ENCODE measurements at regions not wholly inside any gene's neighbourhood (a gene's known extent, or its start where the extent isn't known, plus 50 kb on each side); places are given as distances from the start of the nearest gene placed in this dataset.

DNA sequence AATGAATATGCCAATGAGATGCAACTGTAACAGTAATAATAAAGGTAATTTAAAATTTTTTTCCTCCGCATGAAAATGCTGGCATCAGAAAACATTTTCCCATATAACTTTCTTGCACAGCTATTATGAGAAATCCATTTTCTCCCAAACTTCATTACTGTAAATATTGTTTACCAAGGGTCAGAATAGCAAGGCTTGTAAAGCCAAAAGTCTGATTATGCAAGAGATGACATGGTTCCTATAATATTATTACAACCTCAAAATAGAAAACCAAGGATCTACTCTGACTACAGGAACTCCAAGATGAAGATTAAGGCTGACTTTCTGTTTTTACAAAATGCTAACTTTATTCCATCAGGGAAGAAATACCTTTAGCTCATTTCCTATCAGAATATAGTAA, 162.7 kb upstream of the CDK1 start:
- intact Hi-C loops (cut with DNase I; ENCODE audit: low total_unique reads) = no loop called here
- Histone ChIP-seq H3K4me3 (no peak overlapping the region), H3K36me3 (no peaks in the 10 kb centered on the region), H3K4me1 (no peaks in the 10 kb centered on the region), H3K27me3 (no peaks in the 10 kb centered on the region), H3K9me3 (no peaks in the 10 kb centered on the region), H3K27ac (no peak overlapping the region)
- no peak for DNase-seq
- TF ChIP-seq, protein P1, sequence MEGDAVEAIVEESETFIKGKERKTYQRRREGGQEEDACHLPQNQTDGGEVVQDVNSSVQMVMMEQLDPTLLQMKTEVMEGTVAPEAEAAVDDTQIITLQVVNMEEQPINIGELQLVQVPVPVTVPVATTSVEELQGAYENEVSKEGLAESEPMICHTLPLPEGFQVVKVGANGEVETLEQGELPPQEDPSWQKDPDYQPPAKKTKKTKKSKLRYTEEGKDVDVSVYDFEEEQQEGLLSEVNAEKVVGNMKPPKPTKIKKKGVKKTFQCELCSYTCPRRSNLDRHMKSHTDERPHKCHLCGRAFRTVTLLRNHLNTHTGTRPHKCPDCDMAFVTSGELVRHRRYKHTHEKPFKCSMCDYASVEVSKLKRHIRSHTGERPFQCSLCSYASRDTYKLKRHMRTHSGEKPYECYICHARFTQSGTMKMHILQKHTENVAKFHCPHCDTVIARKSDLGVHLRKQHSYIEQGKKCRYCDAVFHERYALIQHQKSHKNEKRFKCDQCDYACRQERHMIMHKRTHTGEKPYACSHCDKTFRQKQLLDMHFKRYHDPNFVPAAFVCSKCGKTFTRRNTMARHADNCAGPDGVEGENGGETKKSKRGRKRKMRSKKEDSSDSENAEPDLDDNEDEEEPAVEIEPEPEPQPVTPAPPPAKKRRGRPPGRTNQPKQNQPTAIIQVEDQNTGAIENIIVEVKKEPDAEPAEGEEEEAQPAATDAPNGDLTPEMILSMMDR (IDR thresholded peaks at IDR 0.05) = no peak
- TF ChIP-seq POLR2A (IDR thresholded peaks at IDR 0.05) = no peak

DNA sequence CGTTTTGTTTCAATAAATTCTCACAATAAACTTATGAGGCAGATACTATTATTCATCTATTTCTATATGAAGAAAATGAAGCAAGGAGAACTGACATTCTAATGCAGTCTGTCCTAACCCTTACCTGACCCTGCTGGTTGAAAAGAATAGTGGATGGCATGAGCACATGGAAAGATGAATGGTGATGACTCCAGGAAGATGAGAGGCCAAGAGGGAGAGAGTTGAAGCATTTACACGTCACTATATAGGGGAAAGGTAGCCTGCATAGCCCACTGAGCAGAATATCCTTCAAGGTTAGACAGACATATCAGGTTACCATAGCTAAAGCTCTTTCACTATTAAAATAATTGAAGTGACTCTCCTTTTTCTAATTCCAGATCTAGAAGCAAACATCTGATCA, 163.9 kb upstream of the CDK1 start:
- H3K4me3 ChIP-seq = no peak overlapping the region
- no peak overlapping the region for H3K27ac ChIP-seq
- H3K27me3 ChIP-seq = no peaks in the 10 kb centered on the region
- no peak for DNase-seq
- intact Hi-C loops (cut with DNase I; ENCODE audit: low total_unique reads) = no loop called here
- no peak for TF ChIP-seq POLR2A (IDR thresholded peaks at IDR 0.05)
- TF ChIP-seq, protein P1 (IDR thresholded peaks at IDR 0.05) = no peak
- no peaks in the 10 kb centered on the region for H3K36me3 ChIP-seq
- no peaks in the 10 kb centered on the region for H3K9me3 ChIP-seq
- no peaks in the 10 kb centered on the region for H3K4me1 ChIP-seq

DNA sequence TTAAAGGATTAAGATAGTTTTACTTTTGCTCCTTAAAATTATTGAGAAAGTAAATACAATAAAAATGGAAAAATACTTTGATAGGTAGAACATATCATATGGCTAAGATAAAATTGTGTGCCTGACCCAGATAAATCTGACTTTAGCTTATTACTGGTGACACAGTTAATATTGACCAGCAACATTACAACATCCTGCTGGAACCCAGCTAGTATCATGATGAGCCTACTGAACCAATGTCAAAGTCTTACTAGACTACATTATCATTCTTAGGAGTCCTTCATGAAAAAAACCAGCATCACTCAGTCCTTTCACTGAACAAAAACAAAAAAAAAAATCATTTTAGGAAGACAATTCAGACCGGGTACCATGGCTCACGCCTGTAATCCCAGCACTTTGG, 164.8 kb upstream of the CDK1 start:
- Histone ChIP-seq H3K27ac (no peak overlapping the region), H3K27me3 (no peaks in the 10 kb centered on the region), H3K4me1 (no peaks in the 10 kb centered on the region), H3K4me3 (no peak overlapping the region), H3K9me3 (no peaks in the 10 kb centered on the region), H3K36me3 (no peaks in the 10 kb centered on the region)
- TF ChIP-seq, protein P1 (IDR thresholded peaks at IDR 0.05) = no peak
- TF ChIP-seq POLR2A (IDR thresholded peaks at IDR 0.05) = no peak
- intact Hi-C loops (cut with DNase I; ENCODE audit: low total_unique reads) = no loop called here
- DNase-seq = no peak

DNA sequence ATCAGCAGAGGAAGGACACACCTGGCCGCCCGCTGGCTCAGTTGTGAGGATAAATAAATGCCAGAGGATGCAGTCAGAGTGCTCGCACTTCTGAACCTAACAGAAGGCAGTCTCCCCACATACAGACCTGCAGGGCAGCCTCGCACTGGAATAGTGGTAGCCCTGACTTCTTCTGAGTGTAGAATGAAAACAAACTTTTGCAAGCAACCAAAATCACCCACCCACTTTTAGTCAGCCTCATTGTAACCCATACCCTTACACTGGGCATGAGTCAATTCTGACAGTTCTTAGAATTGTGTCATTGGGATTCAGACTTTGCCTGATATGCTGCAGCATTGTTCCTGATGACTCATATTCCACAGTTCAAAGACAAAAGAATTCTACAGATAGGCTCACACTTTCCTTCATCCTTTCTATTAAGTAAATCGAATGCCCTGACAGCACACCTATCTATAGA, 167.0 kb upstream of the CDK1 start:
- Histone ChIP-seq H3K27ac (no peak overlapping the region), H3K4me3 (no peak overlapping the region), H3K9me3 (no peaks in the 10 kb centered on the region), H3K27me3 (no peaks in the 10 kb centered on the region), H3K36me3 (no peaks in the 10 kb centered on the region), H3K4me1 (no peaks in the 10 kb centered on the region)
- no peak for TF ChIP-seq POLR2A (IDR thresholded peaks at IDR 0.05)
- TF ChIP-seq, protein P1 (IDR thresholded peaks at IDR 0.05) = no peak
- intact Hi-C loops (cut with DNase I; ENCODE audit: low total_unique reads) = no loop called here
- no peak for DNase-seq

DNA sequence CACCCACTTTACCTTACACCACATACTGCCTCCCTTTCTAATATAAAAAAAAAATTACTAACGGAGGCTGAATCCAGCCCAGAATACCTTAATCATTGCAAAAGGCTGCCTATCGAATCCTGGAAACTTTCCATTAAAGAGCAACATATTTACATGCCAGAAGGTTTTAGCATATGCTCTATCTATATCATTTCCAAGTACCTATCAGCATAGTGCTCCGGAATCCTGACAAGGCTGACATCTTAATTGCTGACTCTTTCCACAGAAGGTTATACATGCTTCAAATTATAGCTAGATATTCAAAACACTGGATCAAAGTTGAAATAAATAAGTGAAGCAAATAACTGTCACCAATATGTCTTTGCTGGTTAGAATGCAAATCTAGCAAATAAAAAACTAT, 170.9 kb upstream of the CDK1 start:
- Histone ChIP-seq H3K4me3 (no peak overlapping the region), H3K4me1 (no peaks in the 10 kb centered on the region), H3K9me3 (no peaks in the 10 kb centered on the region), H3K27ac (no peak overlapping the region), H3K36me3 (no peaks in the 10 kb centered on the region), H3K27me3 (no peaks in the 10 kb centered on the region)
- TF ChIP-seq, protein P1 (IDR thresholded peaks at IDR 0.05) = no peak
- TF ChIP-seq POLR2A (IDR thresholded peaks at IDR 0.05) = no peak
- intact Hi-C loops (cut with DNase I; ENCODE audit: low total_unique reads) = no loop called here
- no peak for DNase-seq
